ENCODE measurements at regions not wholly inside any gene's neighbourhood (a gene's known extent, or its start where the extent isn't known, plus 50 kb on each side); places are given as distances from the start of the nearest gene placed in this dataset.

DNA sequence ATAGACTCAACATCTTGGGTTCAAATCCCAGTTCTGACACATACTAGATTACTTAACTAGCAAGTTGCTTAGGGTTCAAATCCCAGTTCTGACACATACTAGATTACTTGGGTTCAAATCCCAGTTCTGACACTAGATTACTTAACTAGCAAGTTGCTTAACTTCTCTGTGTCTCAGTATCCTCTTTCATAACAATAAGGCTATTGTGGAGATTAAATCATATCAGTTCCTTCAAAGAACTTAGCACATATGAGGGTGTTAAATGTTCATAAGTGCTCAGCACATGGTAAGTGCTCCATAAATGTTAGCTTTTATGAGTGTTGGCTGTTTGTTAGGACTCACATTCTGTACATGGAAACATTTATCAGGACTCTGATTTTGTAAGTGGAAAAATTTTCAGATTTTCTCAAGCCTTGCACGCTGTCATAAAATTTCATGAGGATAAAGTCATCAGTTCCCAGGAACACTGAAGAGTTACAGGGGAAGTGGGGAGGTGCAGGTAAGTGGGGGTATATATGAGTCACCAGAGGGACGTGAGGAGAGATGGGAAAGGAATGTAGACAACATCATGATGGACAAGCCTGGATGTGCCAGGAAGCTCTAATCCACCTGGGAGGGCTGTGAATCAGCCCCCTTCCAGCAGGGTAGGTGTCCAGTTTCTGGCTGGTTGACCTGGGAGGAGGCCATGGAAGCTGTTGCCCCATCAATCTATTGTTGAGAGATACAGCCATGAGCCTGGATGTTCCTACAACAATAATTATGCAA, 532.2 kb upstream of the WWC1 start:
- Histone ChIP-seq H3K27ac (no peak overlapping the region), H3K36me3 (replicated peaks in 1 of 2) (no peaks in the 10 kb centered on the region), H3K27me3 (no peaks in the 10 kb centered on the region), H3K9me3 (replicated peaks in 1 of 3) (no peaks in the 10 kb centered on the region), H3K4me3 (no peak overlapping the region), H3K4me1 (replicated peaks in 1 of 2) (no peaks in the 10 kb centered on the region)
- 59 to 68% (median 65%) methylated on average over 2 of the region's 2 CpGs for WGBS, 4 donors
- DNase-seq = no peak
- TF ChIP-seq, protein P1, sequence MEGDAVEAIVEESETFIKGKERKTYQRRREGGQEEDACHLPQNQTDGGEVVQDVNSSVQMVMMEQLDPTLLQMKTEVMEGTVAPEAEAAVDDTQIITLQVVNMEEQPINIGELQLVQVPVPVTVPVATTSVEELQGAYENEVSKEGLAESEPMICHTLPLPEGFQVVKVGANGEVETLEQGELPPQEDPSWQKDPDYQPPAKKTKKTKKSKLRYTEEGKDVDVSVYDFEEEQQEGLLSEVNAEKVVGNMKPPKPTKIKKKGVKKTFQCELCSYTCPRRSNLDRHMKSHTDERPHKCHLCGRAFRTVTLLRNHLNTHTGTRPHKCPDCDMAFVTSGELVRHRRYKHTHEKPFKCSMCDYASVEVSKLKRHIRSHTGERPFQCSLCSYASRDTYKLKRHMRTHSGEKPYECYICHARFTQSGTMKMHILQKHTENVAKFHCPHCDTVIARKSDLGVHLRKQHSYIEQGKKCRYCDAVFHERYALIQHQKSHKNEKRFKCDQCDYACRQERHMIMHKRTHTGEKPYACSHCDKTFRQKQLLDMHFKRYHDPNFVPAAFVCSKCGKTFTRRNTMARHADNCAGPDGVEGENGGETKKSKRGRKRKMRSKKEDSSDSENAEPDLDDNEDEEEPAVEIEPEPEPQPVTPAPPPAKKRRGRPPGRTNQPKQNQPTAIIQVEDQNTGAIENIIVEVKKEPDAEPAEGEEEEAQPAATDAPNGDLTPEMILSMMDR (IDR thresholded peaks at IDR 0.05) = no peak
- TF ChIP-seq POLR2A (IDR thresholded peaks at IDR 0.05) = no peak
- intact Hi-C loops (cut with DNase I) = no loop called here

DNA sequence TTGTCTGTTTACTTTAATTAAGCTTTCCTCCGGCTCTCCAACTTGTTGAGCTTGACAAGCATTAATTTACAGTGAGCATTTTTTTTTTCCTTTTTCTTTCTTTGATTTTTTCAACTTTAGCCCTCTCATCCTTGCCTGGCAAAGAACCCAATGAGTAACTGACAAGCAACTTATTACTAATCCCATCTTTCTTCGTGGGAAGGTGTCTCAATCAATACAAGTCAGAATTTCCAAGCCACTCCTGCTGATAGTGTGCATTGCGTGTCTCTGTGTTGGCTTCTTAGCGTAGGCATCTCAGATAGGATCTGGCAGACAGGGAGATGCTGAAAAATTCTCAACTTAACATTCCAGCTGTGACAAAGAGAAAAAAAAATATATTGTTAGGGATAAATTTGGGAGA, 527.7 kb upstream of the WWC1 start:
- no peaks in the 10 kb centered on the region for H3K9me3 ChIP-seq (replicated peaks in 1 of 3)
- H3K36me3 ChIP-seq (replicated peaks in 1 of 2) = no peaks in the 10 kb centered on the region
- intact Hi-C loops (cut with DNase I) = no loop called here
- H3K27me3 ChIP-seq = no peaks in the 10 kb centered on the region
- DNase-seq = no peak
- no peaks in the 10 kb centered on the region for H3K4me1 ChIP-seq (replicated peaks in 1 of 2)
- H3K4me3 ChIP-seq = no peak overlapping the region
- H3K27ac ChIP-seq = no peak overlapping the region
- no peak for TF ChIP-seq POLR2A (IDR thresholded peaks at IDR 0.05)
- TF ChIP-seq, protein P1 (IDR thresholded peaks at IDR 0.05) = no peak
- WGBS, 4 donors = 56 to 64% (median 61%) methylated on average over 4 of the region's 4 CpGs

DNA sequence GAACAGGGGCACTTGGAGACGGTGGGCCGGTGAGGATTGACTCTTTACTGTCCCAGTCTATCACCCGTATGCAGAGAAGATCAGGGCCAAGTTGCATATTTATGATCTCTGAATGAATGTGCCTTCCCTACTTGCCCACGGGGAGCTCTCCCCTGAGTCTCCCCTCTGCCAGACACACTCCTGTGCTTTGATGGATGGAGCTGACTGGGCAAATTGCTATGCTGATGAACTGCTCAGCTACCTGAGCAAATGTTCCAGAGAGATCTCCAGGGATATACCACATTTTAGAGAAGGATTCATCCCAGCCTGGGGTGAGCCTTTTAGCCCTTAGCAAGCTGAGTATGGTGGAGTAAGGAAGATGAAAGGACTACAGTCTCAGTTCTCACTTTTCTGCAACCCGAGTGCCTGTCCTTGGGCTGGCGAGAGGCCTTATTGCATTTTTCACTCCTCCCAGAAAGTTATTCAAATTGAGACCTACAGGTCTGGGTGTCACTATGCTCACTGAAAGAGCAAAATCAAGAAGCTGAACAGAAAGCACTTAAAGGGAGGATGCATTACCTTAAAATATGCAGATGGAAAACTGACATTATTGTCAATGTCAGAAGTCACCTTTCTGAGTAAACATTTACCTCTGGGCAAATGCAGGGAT, 526.7 kb upstream of the WWC1 start:
- no peaks in the 10 kb centered on the region for H3K27me3 ChIP-seq
- TF ChIP-seq, protein P1 (IDR thresholded peaks at IDR 0.05) = no peak
- no peak for TF ChIP-seq POLR2A (IDR thresholded peaks at IDR 0.05)
- WGBS, 4 donors = 39 to 52% (median 50%) methylated on average over 5 to 6 of the region's 6 CpGs
- H3K27ac ChIP-seq = no peak overlapping the region
- H3K9me3 ChIP-seq (replicated peaks in 1 of 3) = no peaks in the 10 kb centered on the region
- no peaks in the 10 kb centered on the region for H3K4me1 ChIP-seq (replicated peaks in 1 of 2)
- DNase-seq = no peak
- intact Hi-C loops (cut with DNase I) = no loop called here
- no peak overlapping the region for H3K4me3 ChIP-seq
- no peaks in the 10 kb centered on the region for H3K36me3 ChIP-seq (replicated peaks in 1 of 2)

DNA sequence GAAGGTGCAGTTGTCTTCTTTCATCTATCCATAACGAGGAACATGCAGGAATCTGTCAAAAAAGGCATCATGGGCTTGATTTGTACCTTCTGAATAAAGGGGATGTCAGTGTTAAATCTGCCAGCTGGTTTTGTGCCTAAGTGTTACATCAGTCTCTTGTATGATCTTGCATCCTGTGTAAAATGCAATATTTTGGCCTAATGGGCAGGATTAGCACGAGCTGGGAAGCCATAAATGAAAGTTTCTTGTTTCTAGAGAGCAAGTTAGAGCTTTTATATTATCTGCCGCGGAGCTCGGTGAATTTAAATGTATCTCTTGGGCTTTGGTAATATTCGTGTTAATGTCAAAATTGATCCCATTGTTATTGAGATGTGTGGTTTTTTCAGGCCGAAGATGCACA, 526.1 kb upstream of the WWC1 start:
- Histone ChIP-seq H3K27ac (no peak overlapping the region), H3K4me3 (no peak overlapping the region), H3K4me1 (replicated peaks in 1 of 2) (no peaks in the 10 kb centered on the region), H3K9me3 (replicated peaks in 1 of 3) (no peaks in the 10 kb centered on the region), H3K36me3 (replicated peaks in 1 of 2) (no peaks in the 10 kb centered on the region), H3K27me3 (no peaks in the 10 kb centered on the region)
- intact Hi-C loops (cut with DNase I) = no loop called here
- no peak for TF ChIP-seq POLR2A (IDR thresholded peaks at IDR 0.05)
- TF ChIP-seq, protein P1 (IDR thresholded peaks at IDR 0.05) = no peak
- DNase-seq = no peak
- whole genome bisulfite sequencing, 4 donors = 61 to 82% (median 70%) methylated on average over 7 of the region's 7 CpGs
